ENCODE measurements at regions not wholly inside any gene's neighbourhood (a gene's known extent, or its start where the extent isn't known, plus 50 kb on each side); places are given as distances from the start of the nearest gene placed in this dataset.
A peak's percentile ranks its signal among the peaks of the same experiment; 100 is the strongest.
"Not testable (repeated sequence)": the region's sequence is repeated elsewhere in the genome, so short reads cannot be mapped to it uniquely, and the experiment has no call there.

GRCh38 chr2:76252704-76253103 lies 542.0 kb upstream of the GCFC2 start:
- DNase-seq: no peak

- no peak for DNase-seq
Observed at GRCh38 chr2:76251342-76251741, 540.6 kb upstream of the GCFC2 start.

GRCh38 chr2:76247006-76247405 lies 536.3 kb upstream of the GCFC2 start:
- no peak for DNase-seq

GRCh38 chr2:76211991-76212985 lies 501.6 kb upstream of the GCFC2 start:
- DNase-seq: no peak

- no peak for DNase-seq
Observed at GRCh38 chr2:76210551-76210950, 499.8 kb upstream of the GCFC2 start.

GRCh38 chr2:76204048-76204447 lies 493.3 kb upstream of the GCFC2 start:
- DNase-seq: no peak

- no peak for DNase-seq
Observed at GRCh38 chr2:76202866-76203265, 492.2 kb upstream of the GCFC2 start.

GRCh38 chr2:76197842-76198448 lies 487.2 kb upstream of the GCFC2 start:
- peak; percentile 17 for DNase-seq

GRCh38 chr2:76197428-76197827 lies 486.7 kb upstream of the GCFC2 start:
- no peak for DNase-seq

- DNase-seq: no peak
Observed at GRCh38 chr2:76194031-76194775, 483.5 kb upstream of the GCFC2 start.

GRCh38 chr2:76193089-76193488 lies 482.4 kb upstream of the GCFC2 start:
- no peak for DNase-seq

GRCh38 chr2:76188334-76189008 lies 477.8 kb upstream of the GCFC2 start:
- no peak for DNase-seq

GRCh38 chr2:76187415-76187814 lies 476.7 kb upstream of the GCFC2 start:
- DNase-seq: no peak

- DNase-seq: no peak
Observed at GRCh38 chr2:76180676-76181075, 470.0 kb upstream of the GCFC2 start.

GRCh38 chr2:76178610-76179009 lies 467.9 kb upstream of the GCFC2 start:
- DNase-seq: no peak

- no peak for DNase-seq
Observed at GRCh38 chr2:76175295-76175694, 464.6 kb upstream of the GCFC2 start.

- DNase-seq: no peak
Observed at GRCh38 chr2:76174505-76174904, 463.8 kb upstream of the GCFC2 start.

GRCh38 chr2:76173206-76173605 lies 462.5 kb upstream of the GCFC2 start:
- DNase-seq: not testable (repeated sequence)

- not testable (repeated sequence) for DNase-seq
Observed at GRCh38 chr2:76172154-76172595, 461.5 kb upstream of the GCFC2 start.

GRCh38 chr2:76170856-76171255 lies 460.1 kb upstream of the GCFC2 start:
- no peak for DNase-seq

GRCh38 chr2:76170009-76170384 lies 459.3 kb upstream of the GCFC2 start:
- no peak for DNase-seq

- no peak for DNase-seq
Observed at GRCh38 chr2:76169276-76170008, 458.7 kb upstream of the GCFC2 start.
